Gastrocnemius medialis (tissue), 4 donors: ENCODE measurements at regions not wholly inside any gene's neighbourhood (a gene's known extent, or its start where the extent isn't known, plus 50 kb on each side); places are given as distances from the start of the nearest gene placed in this dataset.
"Not testable (repeated sequence)": the region's sequence is repeated elsewhere in the genome, so short reads cannot be mapped to it uniquely, and the experiment has no call there.

Experiments
- ATAC-seq, 2 donors: fragments of 150-250 bp; one replicate each; pipeline ENCODE4 v1.9.1; 2016
- DNase-seq, 2 donors: peaks; one replicate each; pipeline ENCODE4 v3.0.0-alpha.2; 2019
- H3K27ac ChIP-seq, 4 donors: fragments of 200-600 bp; sonication (generic); 1 replicate in 1 of 4; 2 replicates in 3 of 4; pipeline ENCODE4 v1.5.1; 2016 to 2018; ENCODE audit warnings: mild to moderate bottlenecking in 2 of 4, moderate library complexity in 1 of 4
- H3K27me3 ChIP-seq, 3 donors: fragments of 200-600 bp; sonication (generic) in 2 of 3; 1 replicate in 1 of 3; 2 replicates in 2 of 3; pipeline versions ENCODE4 v1.5.1 to v1.6.0; 2016 to 2019; ENCODE audit warnings: mild to moderate bottlenecking in 1 of 3, moderate library complexity in 1 of 3
- H3K36me3 ChIP-seq, 2 donors: fragments of 200-600 bp; sonication (generic) in 1 of 2; one replicate each; pipeline ENCODE4 v1.5.1; 2017 to 2018
- H3K4me1 ChIP-seq, 2 donors: fragments of 200-600 bp; sonication (generic) in 1 of 2; one replicate each; pipeline ENCODE4 v1.5.1; 2016 to 2017; ENCODE audit warnings: mild to moderate bottlenecking in 2 of 2
- H3K4me3 ChIP-seq, 4 donors: fragments of 200-600 bp; sonication (generic) in 3 of 4; 1 replicate in 1 of 4; 2 replicates in 3 of 4; pipeline ENCODE4 v1.5.1; 2016 to 2019; ENCODE audit warnings: mild to moderate bottlenecking in 2 of 4
- H3K9me3 ChIP-seq, 3 donors: fragments of 200-600 bp; sonication (generic) in 2 of 3; 1 replicate in 1 of 3; 2 replicates in 2 of 3; pipeline ENCODE4 v1.5.1; 2016 to 2019
- POLR2A ChIP-seq, 2 donors: fragments of 450-650 bp; IDR thresholded peaks; one replicate each; pipeline ENCODE4 v1.6.1; 2017; ENCODE audit warnings: antibody characterized with exemption in 2 of 2, mild to moderate bottlenecking in 2 of 2, moderate library complexity in 2 of 2
- in situ Hi-C, 4 donors: fragments of 200-750 bp; cut with MboI; loops; one replicate each; pipeline versions ENCODE4 v1.15.0 to v1.8.0; 2017; ENCODE audit warnings: low sequenced_read_pairs in 4 of 4
- intact Hi-C: fragments of 100-400 bp; cut with DNase I; formaldehyde crosslinking; loops from one replicate; pipeline ENCODE4 v1.15.1; 2023; ENCODE audit warnings: low total_unique reads
- TF ChIP-seq, protein P1 (sequence below), 5 experiments: fragments of 450-650 bp in 3 of 5; fragments of 200-600 bp in 2 of 5; sonication (generic) in 2 of 5; IDR thresholded peaks in 4 of 5; conservative IDR thresholded peaks in 1 of 5; 1 replicate in 4 of 5; 2 replicates in 1 of 5; pipeline ENCODE4 v1.5.1; 2016 to 2019; ENCODE audit warnings: antibody characterized with exemption in 5 of 5, mild to moderate bottlenecking in 3 of 5, moderate library complexity in 3 of 5

DNA sequence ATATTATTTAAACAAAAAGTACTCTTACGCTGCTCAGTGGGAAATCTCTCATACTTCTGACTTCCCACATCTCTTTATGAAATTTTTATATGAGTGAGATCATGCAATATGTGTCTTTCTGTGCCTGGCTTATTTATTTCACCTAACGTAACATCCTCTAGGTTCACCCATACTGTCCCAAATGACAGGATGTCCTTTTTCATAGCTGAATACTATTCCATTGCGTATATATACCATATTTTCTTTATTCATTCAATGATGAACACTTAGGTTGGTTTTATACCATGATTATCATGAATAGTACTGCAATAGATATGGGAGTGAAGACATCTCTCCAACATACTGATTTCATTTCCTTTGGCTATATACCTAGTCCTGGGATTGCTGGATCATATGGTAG is 57.8 kb upstream of the TPP2 start:
- H3K36me3 ChIP-seq: no peaks in the 10 kb centered on the region
- no peak for ATAC-seq
- H3K4me1 ChIP-seq: no peaks in the 10 kb centered on the region
- H3K27ac ChIP-seq: no peak overlapping the region
- in situ Hi-C loops: no loop called here
- intact Hi-C loops: no loop called here
- no peak overlapping the region for H3K4me3 ChIP-seq
- no peaks in the 10 kb centered on the region for H3K9me3 ChIP-seq
- no peaks in the 10 kb centered on the region for H3K27me3 ChIP-seq
- TF ChIP-seq, protein P1, sequence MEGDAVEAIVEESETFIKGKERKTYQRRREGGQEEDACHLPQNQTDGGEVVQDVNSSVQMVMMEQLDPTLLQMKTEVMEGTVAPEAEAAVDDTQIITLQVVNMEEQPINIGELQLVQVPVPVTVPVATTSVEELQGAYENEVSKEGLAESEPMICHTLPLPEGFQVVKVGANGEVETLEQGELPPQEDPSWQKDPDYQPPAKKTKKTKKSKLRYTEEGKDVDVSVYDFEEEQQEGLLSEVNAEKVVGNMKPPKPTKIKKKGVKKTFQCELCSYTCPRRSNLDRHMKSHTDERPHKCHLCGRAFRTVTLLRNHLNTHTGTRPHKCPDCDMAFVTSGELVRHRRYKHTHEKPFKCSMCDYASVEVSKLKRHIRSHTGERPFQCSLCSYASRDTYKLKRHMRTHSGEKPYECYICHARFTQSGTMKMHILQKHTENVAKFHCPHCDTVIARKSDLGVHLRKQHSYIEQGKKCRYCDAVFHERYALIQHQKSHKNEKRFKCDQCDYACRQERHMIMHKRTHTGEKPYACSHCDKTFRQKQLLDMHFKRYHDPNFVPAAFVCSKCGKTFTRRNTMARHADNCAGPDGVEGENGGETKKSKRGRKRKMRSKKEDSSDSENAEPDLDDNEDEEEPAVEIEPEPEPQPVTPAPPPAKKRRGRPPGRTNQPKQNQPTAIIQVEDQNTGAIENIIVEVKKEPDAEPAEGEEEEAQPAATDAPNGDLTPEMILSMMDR (IDR thresholded peaks at IDR 0.05 in 4 of 5, conservative IDR thresholded peaks at IDR 0.05 in 1 of 5): no peak
- TF ChIP-seq POLR2A (IDR thresholded peaks at IDR 0.05): no peak
- DNase-seq: no peak

DNA sequence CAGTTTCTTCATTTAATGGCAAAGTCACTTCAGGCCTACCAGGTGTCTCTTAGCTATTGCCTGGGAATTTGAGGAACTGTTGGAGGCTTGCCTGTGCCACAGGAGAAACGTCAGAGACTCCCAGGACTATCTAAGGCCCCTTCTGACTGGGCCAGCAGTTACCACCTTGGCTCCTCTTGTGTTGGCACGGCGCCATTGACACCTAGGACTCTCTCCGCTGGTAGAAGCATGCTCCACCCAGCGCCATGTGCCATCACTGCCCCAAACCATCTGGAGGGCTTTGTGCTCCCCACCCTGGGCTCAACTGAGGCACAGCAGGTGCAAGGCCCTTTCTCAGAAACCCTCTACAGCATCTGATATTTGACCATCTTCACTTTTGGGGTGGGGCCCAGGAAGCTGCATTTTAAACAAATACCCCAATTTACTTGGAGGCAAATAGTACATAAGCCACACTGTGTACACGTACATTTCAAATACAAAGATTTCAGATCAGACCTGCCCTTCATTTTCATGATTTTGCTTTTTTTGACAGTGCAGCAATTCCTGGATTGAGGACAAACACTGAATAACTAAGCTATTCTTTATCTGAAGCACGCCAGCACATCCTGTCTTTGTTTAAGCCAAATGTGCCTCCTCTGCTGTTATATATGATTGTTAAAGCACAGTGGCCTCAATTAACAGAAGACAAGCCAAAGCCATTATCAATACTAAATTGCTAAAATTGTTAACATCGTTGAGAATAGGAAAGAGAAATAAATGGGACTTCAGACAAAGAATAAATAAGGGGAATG is 59.9 kb upstream of the TPP2 start:
- DNase-seq: no peak
- no peak for ATAC-seq
- H3K27me3 ChIP-seq: no peaks in the 10 kb centered on the region
- no peaks in the 10 kb centered on the region for H3K9me3 ChIP-seq
- TF ChIP-seq, protein P1 (IDR thresholded peaks at IDR 0.05 in 4 of 5, conservative IDR thresholded peaks at IDR 0.05 in 1 of 5): no peak
- no peak overlapping the region for H3K4me3 ChIP-seq
- no peaks in the 10 kb centered on the region for H3K36me3 ChIP-seq
- no peaks in the 10 kb centered on the region for H3K4me1 ChIP-seq
- intact Hi-C loops (no loop called here), in situ Hi-C loops (no loop called here)
- H3K27ac ChIP-seq: no peak overlapping the region

DNA sequence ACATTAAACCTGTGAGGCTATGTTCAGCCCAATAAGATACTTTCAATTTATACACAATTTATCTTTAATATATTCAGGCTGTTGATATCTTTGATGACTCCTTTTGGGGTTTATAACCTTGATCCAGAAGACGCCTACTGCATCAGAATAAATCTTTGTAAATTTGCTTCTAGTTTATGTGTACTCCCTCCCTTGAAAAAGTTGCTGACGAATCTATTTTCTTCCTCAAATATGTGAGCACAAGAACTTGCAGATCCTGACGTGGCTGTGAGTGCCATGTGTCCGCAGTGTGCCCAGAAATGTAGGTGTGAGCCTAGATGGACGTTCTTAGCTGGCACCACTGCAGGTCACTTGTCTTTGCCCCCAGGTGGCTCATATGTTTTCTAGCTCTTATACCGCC is 60.6 kb upstream of the TPP2 start:
- H3K27me3 ChIP-seq: no peaks in the 10 kb centered on the region
- H3K27ac ChIP-seq: no peak overlapping the region
- ATAC-seq (no peak), DNase-seq (no peak)
- H3K4me3 ChIP-seq: no peak overlapping the region
- intact Hi-C loops (no loop called here), in situ Hi-C loops (no loop called here)
- H3K9me3 ChIP-seq: no peaks in the 10 kb centered on the region
- H3K36me3 ChIP-seq: no peaks in the 10 kb centered on the region
- no peak for TF ChIP-seq POLR2A (IDR thresholded peaks at IDR 0.05)
- TF ChIP-seq, protein P1 (IDR thresholded peaks at IDR 0.05 in 4 of 5, conservative IDR thresholded peaks at IDR 0.05 in 1 of 5): no peak
- H3K4me1 ChIP-seq: no peaks in the 10 kb centered on the region

DNA sequence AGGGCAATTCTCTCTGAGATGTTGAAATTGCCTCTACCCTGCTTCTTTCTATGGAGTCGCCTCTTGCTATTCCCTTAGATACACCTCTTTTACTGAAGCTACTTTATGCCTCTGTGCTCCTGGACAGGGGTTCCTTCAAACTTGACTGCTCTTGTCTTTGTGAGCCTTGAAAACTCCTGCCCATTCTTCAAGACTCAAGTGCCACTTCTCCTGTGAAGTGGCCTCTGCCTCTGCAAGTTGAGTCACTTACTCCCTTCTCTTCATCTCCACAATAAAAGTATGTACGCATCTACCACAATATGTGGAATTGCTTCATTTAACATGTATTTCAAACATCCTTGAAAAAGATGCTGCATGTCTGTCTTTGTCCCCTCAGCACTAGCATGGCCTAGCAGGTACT is 66.0 kb upstream of the TPP2 start:
- H3K27me3 ChIP-seq: no peaks in the 10 kb centered on the region
- ATAC-seq (no peak), DNase-seq (no peak)
- intact Hi-C loops: no loop called here
- no peaks in the 10 kb centered on the region for H3K9me3 ChIP-seq
- H3K36me3 ChIP-seq: no peaks in the 10 kb centered on the region
- no peaks in the 10 kb centered on the region for H3K4me1 ChIP-seq
- no peak for TF ChIP-seq POLR2A (IDR thresholded peaks at IDR 0.05)
- TF ChIP-seq, protein P1 (IDR thresholded peaks at IDR 0.05 in 4 of 5, conservative IDR thresholded peaks at IDR 0.05 in 1 of 5): no peak
- in situ Hi-C loops: no loop called here
- no peak overlapping the region for H3K4me3 ChIP-seq
- no peak overlapping the region for H3K27ac ChIP-seq

DNA sequence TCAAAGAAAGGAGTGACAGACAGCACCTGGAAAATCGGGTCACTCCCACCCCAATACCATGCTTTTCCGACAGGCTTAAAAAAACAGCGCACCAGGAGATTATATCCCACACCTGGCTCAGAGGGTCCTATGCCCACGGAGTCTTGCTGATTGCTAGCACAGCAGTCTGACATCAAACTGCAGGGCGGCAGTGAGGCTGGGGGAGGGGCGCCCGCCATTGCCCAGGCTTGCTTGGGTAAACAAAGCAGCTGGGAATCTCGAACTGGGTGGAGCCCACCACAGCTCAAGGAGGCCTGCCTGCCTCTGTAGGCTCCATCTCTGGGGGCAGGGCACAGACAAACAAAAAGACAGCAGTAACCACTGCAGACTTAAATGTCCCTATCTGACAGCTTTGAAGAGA is 74.5 kb upstream of the TPP2 start:
- in situ Hi-C loops: not testable (repeated sequence)

More for the DNA sequence above, 74.5 kb upstream of the TPP2 start:
- H3K27me3 ChIP-seq, H3K4me3 ChIP-seq, H3K9me3 ChIP-seq, DNase-seq, H3K27ac ChIP-seq, ATAC-seq, intact Hi-C loops, H3K4me1 ChIP-seq, H3K36me3 ChIP-seq: not testable (repeated sequence)
